Skeletal muscle tissue (tissue), 3 donors: ENCODE measurements at regions not wholly inside any gene's neighbourhood (a gene's known extent, or its start where the extent isn't known, plus 50 kb on each side); places are given as distances from the start of the nearest gene placed in this dataset.

ENCODE experiments used
- H3K27ac ChIP-seq: one replicate; pipeline ENCODE4 v1.7.0; 2013; ENCODE audit warnings: mild to moderate bottlenecking, low read depth, low read length, inconsistent platforms
- H3K27me3 ChIP-seq, 3 donors: one replicate each; pipeline ENCODE4 v1.7.0; 2013; ENCODE audit warnings: low read length in 3 of 3; ENCODE audit not compliant: control insufficient read depth in 3 of 3, insufficient read depth in 3 of 3
- H3K36me3 ChIP-seq, 3 donors: one replicate each; pipeline ENCODE4 v1.7.0; 2013; ENCODE audit warnings: low read length in 3 of 3; ENCODE audit not compliant: control insufficient read depth in 3 of 3, insufficient read depth in 3 of 3
- H3K4me1 ChIP-seq, 3 donors: one replicate each; pipeline ENCODE4 v1.7.0; 2013; ENCODE audit warnings: low read length in 3 of 3, mild to moderate bottlenecking in 3 of 3; ENCODE audit not compliant: control insufficient read depth in 3 of 3, insufficient read depth in 3 of 3
- H3K4me3 ChIP-seq, 3 donors: one replicate each; pipeline ENCODE4 v1.7.0; 2013; ENCODE audit warnings: low read length in 3 of 3
- H3K9ac ChIP-seq, 3 donors: one replicate each; pipeline ENCODE4 v1.7.0; 2013; ENCODE audit warnings: low read length in 3 of 3, mild to moderate bottlenecking in 3 of 3, moderate library complexity in 2 of 3, low read depth in 1 of 3
- H3K9me3 ChIP-seq, 3 donors: one replicate each; pipeline ENCODE4 v1.7.0; 2013; ENCODE audit warnings: low read length in 3 of 3; ENCODE audit not compliant: control insufficient read depth in 3 of 3
- donor health status: Osteomylitis.

- no peaks in the 10 kb centered on the region for H3K4me1 ChIP-seq
- no peaks in the 10 kb centered on the region for H3K36me3 ChIP-seq
- H3K4me3 ChIP-seq: no peak overlapping the region
- no peak overlapping the region for H3K9ac ChIP-seq
- no peaks in the 10 kb centered on the region for H3K9me3 ChIP-seq
- H3K27me3 ChIP-seq: no peaks in the 10 kb centered on the region
- H3K27ac ChIP-seq: no peak overlapping the region
Observed at GRCh38 chr17:70808596-70808995, 639.3 kb downstream of the KCNJ2 start.

DNA sequence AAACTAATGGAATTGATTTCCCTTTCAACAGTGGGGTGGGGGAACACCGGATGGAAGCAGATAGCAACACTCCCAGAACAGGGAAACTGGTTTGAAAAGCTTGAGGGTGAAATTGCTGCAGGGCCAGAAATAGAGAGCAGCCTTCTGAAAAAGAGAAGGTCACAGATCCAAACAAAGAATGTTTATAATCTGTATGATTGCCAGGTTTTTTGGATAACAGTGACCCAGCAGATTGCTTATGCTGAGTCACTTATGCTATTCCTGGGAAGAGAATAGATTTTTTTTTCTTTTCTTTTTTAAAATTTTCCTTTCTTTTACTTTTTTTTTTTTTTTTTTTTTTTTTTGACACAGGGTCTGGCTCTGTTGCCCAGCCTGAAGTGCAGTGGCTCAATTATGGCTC lies 641.3 kb downstream of the KCNJ2 start:
- no peak overlapping the region for H3K4me3 ChIP-seq
- no peak overlapping the region for H3K27ac ChIP-seq
- H3K9me3 ChIP-seq: no peaks in the 10 kb centered on the region
- no peaks in the 10 kb centered on the region for H3K36me3 ChIP-seq
- no peaks in the 10 kb centered on the region for H3K27me3 ChIP-seq
- H3K9ac ChIP-seq: no peak overlapping the region
- H3K4me1 ChIP-seq: no peaks in the 10 kb centered on the region

DNA sequence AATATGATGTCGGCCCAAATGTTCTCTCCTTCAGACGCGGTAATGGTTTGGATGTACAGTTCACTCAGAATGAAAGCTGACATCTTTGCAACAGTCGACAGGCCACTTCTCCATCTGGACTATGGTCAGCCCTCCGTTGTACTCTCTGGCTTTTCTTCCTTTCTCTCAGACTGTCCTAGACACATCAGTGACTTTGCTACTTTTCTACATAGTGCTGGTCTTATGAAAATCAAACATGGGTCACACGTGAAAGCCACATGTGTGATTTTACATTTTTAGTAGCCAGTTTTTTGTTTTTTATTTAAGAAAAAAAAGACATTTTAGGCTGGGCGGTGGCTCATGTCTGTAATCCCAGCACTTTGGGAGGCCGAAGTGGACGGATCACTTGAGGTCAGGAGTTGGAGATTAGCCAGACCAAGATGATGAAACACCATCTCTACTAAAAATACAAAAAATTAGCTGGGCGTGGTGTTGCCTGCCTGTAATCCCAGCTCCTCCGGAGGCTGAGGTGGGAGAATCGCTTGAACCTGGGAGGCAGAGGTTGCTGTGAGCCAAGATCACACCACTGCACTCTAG lies 644.1 kb downstream of the KCNJ2 start:
- H3K4me3 ChIP-seq: no peak overlapping the region
- no peaks in the 10 kb centered on the region for H3K36me3 ChIP-seq
- no peaks in the 10 kb centered on the region for H3K4me1 ChIP-seq
- no peak overlapping the region for H3K27ac ChIP-seq
- H3K9ac ChIP-seq: no peak overlapping the region
- H3K27me3 ChIP-seq: no peaks in the 10 kb centered on the region
- H3K9me3 ChIP-seq: no peaks in the 10 kb centered on the region

DNA sequence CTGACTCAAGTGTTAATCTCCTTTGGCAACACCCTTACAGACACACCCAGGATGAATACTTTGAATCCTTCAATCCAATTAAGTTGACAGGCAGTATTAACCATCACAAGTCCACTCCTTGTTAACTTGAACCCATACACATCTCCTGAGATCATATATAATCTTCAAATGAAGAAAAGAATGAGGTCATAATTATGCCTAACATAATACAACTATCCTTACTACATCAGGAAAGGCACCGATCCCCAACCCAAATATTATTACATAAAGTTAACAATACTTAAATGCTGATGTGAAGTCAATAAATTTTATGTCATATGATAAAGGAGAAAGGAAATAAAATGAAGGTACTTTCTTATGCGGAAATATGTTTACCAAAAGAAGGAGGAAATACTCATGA lies 649.9 kb downstream of the KCNJ2 start:
- no peaks in the 10 kb centered on the region for H3K9me3 ChIP-seq
- no peak overlapping the region for H3K27ac ChIP-seq
- H3K27me3 ChIP-seq: no peaks in the 10 kb centered on the region
- H3K9ac ChIP-seq: no peak overlapping the region
- no peak overlapping the region for H3K4me3 ChIP-seq
- no peaks in the 10 kb centered on the region for H3K4me1 ChIP-seq
- H3K36me3 ChIP-seq: no peaks in the 10 kb centered on the region

GRCh38 chr17:70820276-70820675 lies 650.9 kb downstream of the KCNJ2 start:
- no peaks in the 10 kb centered on the region for H3K4me1 ChIP-seq
- no peak overlapping the region for H3K4me3 ChIP-seq
- no peaks in the 10 kb centered on the region for H3K9me3 ChIP-seq
- H3K27me3 ChIP-seq: no peaks in the 10 kb centered on the region
- H3K36me3 ChIP-seq: no peaks in the 10 kb centered on the region
- no peak overlapping the region for H3K9ac ChIP-seq
- no peak overlapping the region for H3K27ac ChIP-seq

DNA sequence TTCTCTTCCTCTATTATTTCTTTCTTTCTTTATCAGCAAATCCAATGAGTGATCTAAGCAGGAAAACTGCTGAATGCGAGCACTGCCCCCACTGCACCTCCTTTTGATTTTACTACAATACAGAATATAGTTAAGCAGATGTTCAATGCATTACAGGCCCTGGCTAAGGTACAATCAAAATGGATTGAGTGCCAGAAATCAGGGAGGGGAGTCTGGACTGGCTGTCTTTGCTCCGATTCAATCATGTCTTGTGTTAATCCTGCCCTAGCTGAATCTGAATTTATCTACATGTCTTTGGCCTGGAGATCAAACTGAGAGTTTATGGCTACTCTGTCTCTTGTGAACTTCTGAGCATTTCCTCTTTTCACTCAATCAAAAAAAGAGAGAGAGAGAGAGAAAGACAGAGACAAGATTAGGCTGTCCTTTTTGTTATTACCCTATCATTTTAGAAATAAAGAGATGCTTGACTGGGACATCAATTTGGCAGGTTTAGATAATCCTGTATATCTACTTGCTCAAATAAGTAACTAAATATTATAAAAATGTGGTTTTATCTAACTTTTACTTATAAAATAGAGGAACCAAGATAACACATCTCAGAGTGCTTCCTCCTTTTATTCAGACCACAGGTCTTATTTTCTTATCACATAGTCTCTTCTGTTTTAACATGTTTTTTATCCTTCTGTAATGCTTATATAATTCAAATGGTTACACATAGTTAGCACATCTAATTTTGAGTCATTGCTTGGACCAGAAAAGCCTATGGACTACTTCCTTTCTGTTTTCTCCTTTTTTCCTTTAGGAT lies 656.2 kb downstream of the KCNJ2 start:
- H3K9ac ChIP-seq: no peak overlapping the region
- H3K27me3 ChIP-seq: no peaks in the 10 kb centered on the region
- H3K36me3 ChIP-seq: no peaks in the 10 kb centered on the region
- H3K4me1 ChIP-seq: no peaks in the 10 kb centered on the region
- no peak overlapping the region for H3K27ac ChIP-seq
- no peaks in the 10 kb centered on the region for H3K9me3 ChIP-seq
- H3K4me3 ChIP-seq: no peak overlapping the region

- Histone ChIP-seq H3K4me1 (no peaks in the 10 kb centered on the region), H3K9ac (no peak overlapping the region), H3K4me3 (no peak overlapping the region), H3K36me3 (no peaks in the 10 kb centered on the region), H3K9me3 (no peaks in the 10 kb centered on the region), H3K27me3 (no peaks in the 10 kb centered on the region), H3K27ac (no peak overlapping the region)
Observed at GRCh38 chr17:70829876-70830275, 660.5 kb downstream of the KCNJ2 start.

GRCh38 chr17:70834039-70834438 lies 664.7 kb downstream of the KCNJ2 start:
- H3K36me3 ChIP-seq: no peaks in the 10 kb centered on the region
- H3K4me1 ChIP-seq: no peaks in the 10 kb centered on the region
- no peaks in the 10 kb centered on the region for H3K27me3 ChIP-seq
- H3K4me3 ChIP-seq: no peak overlapping the region
- no peaks in the 10 kb centered on the region for H3K9me3 ChIP-seq
- H3K9ac ChIP-seq: no peak overlapping the region
- H3K27ac ChIP-seq: no peak overlapping the region

DNA sequence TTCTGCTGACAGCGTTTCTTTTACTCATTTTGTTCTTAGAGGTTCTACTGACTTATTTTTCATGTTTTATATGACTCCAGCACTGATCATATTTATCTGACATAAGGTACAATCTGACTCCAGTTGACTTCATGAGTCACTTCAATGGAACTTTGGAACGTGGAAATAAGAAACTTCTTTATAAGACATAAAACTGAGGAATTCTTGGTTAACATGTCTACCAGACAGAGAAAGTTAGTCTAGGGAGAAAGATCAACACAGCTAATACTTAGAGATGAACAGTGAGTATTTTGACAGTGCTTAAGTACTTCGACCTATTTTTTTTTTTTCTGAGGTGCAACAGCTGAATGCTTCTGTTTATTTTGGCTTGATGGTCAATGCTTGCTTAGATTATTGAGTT lies 679.5 kb downstream of the KCNJ2 start:
- Histone ChIP-seq H3K4me3 (no peak overlapping the region), H3K27ac (no peak overlapping the region), H3K36me3 (no peaks in the 10 kb centered on the region), H3K9me3 (no peaks in the 10 kb centered on the region), H3K4me1 (no peaks in the 10 kb centered on the region), H3K9ac (no peak overlapping the region), H3K27me3 (no peaks in the 10 kb centered on the region)

- H3K27me3 ChIP-seq: no peaks in the 10 kb centered on the region
- no peaks in the 10 kb centered on the region for H3K9me3 ChIP-seq
- no peak overlapping the region for H3K9ac ChIP-seq
- no peak overlapping the region for H3K27ac ChIP-seq
- no peak overlapping the region for H3K4me3 ChIP-seq
- H3K4me1 ChIP-seq: no peaks in the 10 kb centered on the region
- no peaks in the 10 kb centered on the region for H3K36me3 ChIP-seq
Observed at GRCh38 chr17:70855401-70856054, 686.2 kb downstream of the KCNJ2 start.
